AG04449 (cell line): ENCODE measurements at regions not wholly inside any gene's neighbourhood (a gene's known extent, or its start where the extent isn't known, plus 50 kb on each side); places are given as distances from the start of the nearest gene placed in this dataset.

ENCODE experiments used
- CTCF ChIA-PET: fragments of 350-600 bp; formaldehyde crosslinking; extraction: SDS; loops from one replicate; lab custom pipeline; 2021; ENCODE audit warnings: antibody characterized with exemption; lab: Yijun Ruan, JAX
- POLR2A ChIA-PET: fragments of 400-600, 350-600 bp; formaldehyde crosslinking; extraction: SDS; loops from one replicate; lab custom pipeline; 2020; ENCODE audit warnings: antibody characterized with exemption, inconsistent platforms; lab: Yijun Ruan, JAX
- DNase-seq: peaks from one replicate; pipeline ENCODE4 v3.0.0-alpha.2; 2010; ENCODE audit warnings: low read depth, low spot score
- H3K4me3 ChIP-seq: 2 replicates; pipeline ENCODE4 v1.5.1; 2011; ENCODE audit warnings: low read depth, mild to moderate bottlenecking, control low read depth, low read length
- CTCF ChIP-seq: IDR thresholded peaks from one replicate; pipeline ENCODE4 v1.5.1; 2011; ENCODE audit warnings: mild to moderate bottlenecking, moderate library complexity, low read length, control low read depth, inconsistent platforms; ENCODE audit not compliant: insufficient read depth; ENCODE audit errors: missing control alignments

GRCh38 chr6:138030872-138031271, 76.3 kb downstream of the PERP start:
- H3K4me3 ChIP-seq, result no peak overlapping the region
- no peak for TF ChIP-seq CTCF
- DNase-seq, result no peak
- CTCF ChIA-PET, result interaction anchor here (1.2 kb wide), 1 partner anchor 75 kb away, joined by 3 read pairs; no protein-coding TSS in a partner anchor
- POLR2A ChIA-PET, result no interaction called here

GRCh38 chr6:138031417-138031816, 75.8 kb downstream of the PERP start:
- DNase-seq, result no peak
- POLR2A ChIA-PET, result no interaction called here
- CTCF ChIA-PET, result interaction anchor here (0.7 to 1.2 kb wide), 2 partner anchors 75 to 77 kb away, joined by 3 read pairs; no protein-coding TSS in a partner anchor
- no peak for TF ChIP-seq CTCF
- H3K4me3 ChIP-seq, result no peak overlapping the region

- ChIA-PET CTCF (interaction anchor here (0.7 to 1.5 kb wide), 3 partner anchors 27 to 77 kb away, joined by 3 to 4 read pairs (median 3); no protein-coding TSS in a partner anchor), POLR2A (no interaction called here)
- no peak for DNase-seq
- no peak overlapping the region for H3K4me3 ChIP-seq
- TF ChIP-seq CTCF, result no peak
Observed at GRCh38 chr6:138031850-138032249, 75.4 kb downstream of the PERP start.

- no peak for DNase-seq
- no peak overlapping the region for H3K4me3 ChIP-seq
- ChIA-PET CTCF (interaction anchor here (1.5 kb wide), 1 partner anchor 28 kb away, joined by 4 read pairs; no protein-coding TSS in a partner anchor), POLR2A (no interaction called here)
- no peak for TF ChIP-seq CTCF
Observed at GRCh38 chr6:138032571-138032970, 74.6 kb downstream of the PERP start.

GRCh38 chr6:138034229-138034628, 73.0 kb downstream of the PERP start:
- ChIA-PET CTCF (no interaction called here), POLR2A (no interaction called here)
- H3K4me3 ChIP-seq, result no peak overlapping the region
- DNase-seq, result no peak
- no peak for TF ChIP-seq CTCF

GRCh38 chr6:138035070-138035469, 72.1 kb downstream of the PERP start:
- DNase-seq, result no peak
- H3K4me3 ChIP-seq, result no peak overlapping the region
- ChIA-PET CTCF (no interaction called here), POLR2A (no interaction called here)
- no peak for TF ChIP-seq CTCF
